Panc1 (cell line): ENCODE measurements at regions not wholly inside any gene's neighbourhood (a gene's known extent, or its start where the extent isn't known, plus 50 kb on each side); places are given as distances from the start of the nearest gene placed in this dataset.

Experiments used
- ATAC-seq: fragments of 200-7000 bp; cut with Tn5 transposase; 2 replicates; pipeline ENCODE4 v1.9.1; 2020; ENCODE audit warnings: mild to moderate bottlenecking, moderate library complexity
- BruUV-seq: library from RNA; stranded (reverse); fragments of 400-500 nt; replicated peaks from 2 replicates; lab custom pipeline; 2021; lab: Mats Ljungman, UMichigan
- CTCF ChIA-PET: fragments of 300-600 bp; sonication (Branson Sonifier 250); formaldehyde crosslinking; loops from one replicate; lab custom pipeline; 2022; ENCODE audit warnings: antibody characterized with exemption; lab: Charles Lee
- POLR2A ChIA-PET: fragments of 300-600 bp; sonication (Branson Sonifier 250); formaldehyde crosslinking; loops from one replicate; lab custom pipeline; 2022; ENCODE audit warnings: antibody characterized with exemption; lab: Charles Lee
- DNase-seq: peaks from one replicate; pipeline ENCODE4 v3.0.0-alpha.2; 2010; ENCODE audit warnings: low read depth, low spot score
- H3K27ac ChIP-seq: 2 replicates; pipeline ENCODE4 v1.5.1; 2011; ENCODE audit warnings: mild to moderate bottlenecking, low read length, inconsistent platforms
- H3K27me3 ChIP-seq: fragments of 200-500 bp; sonication (Bioruptor generic); 2 replicates; pipeline ENCODE4 v1.6.0; 2014; ENCODE audit warnings: low read length, inconsistent platforms; ENCODE audit not compliant: control insufficient read depth, insufficient read depth
- H3K36me3 ChIP-seq: fragments of 200-500 bp; sonication (Bioruptor generic); 2 replicates; pipeline ENCODE4 v1.5.1; 2014; ENCODE audit warnings: inconsistent platforms, mild to moderate bottlenecking, low read length, moderate library complexity; ENCODE audit not compliant: control insufficient read depth, insufficient read depth
- H3K4me1 ChIP-seq: 2 replicates; pipeline ENCODE4 v1.5.1; 2011; ENCODE audit warnings: inconsistent platforms, mild to moderate bottlenecking, low read length, moderate library complexity; ENCODE audit not compliant: control insufficient read depth, insufficient read depth
- H3K4me3 ChIP-seq, 2 experiments: 2 replicates each; pipeline ENCODE4 v1.5.1; 2011 to 2012; ENCODE audit warnings: low read depth in 2 of 2, low read length in 2 of 2, mild to moderate bottlenecking in 2 of 2, inconsistent platforms in 1 of 2, moderate library complexity in 1 of 2
- H3K9me3 ChIP-seq: fragments of 200-500 bp; sonication (Bioruptor generic); 2 replicates; pipeline ENCODE4 v1.5.1; 2014; ENCODE audit warnings: low read depth, mild to moderate bottlenecking, inconsistent platforms, low read length, moderate library complexity; ENCODE audit not compliant: control insufficient read depth, insufficient read depth
- POLR2AphosphoS5 ChIP-seq: IDR thresholded peaks from 2 replicates; pipeline ENCODE4 v1.6.1; 2012; ENCODE audit warnings: mild to moderate bottlenecking, low read depth, low read length, moderate library complexity
- SIN3A ChIP-seq: IDR thresholded peaks from 2 replicates; pipeline ENCODE4 v1.6.1; 2012; ENCODE audit warnings: low read depth, mild to moderate bottlenecking, low read length, moderate library complexity, borderline replicate concordance; ENCODE audit not compliant: insufficient read depth
- TCF7L2 ChIP-seq: IDR thresholded peaks from 2 replicates; pipeline ENCODE4 v1.6.1; 2011; ENCODE audit warnings: mild to moderate bottlenecking, low read depth, low read length, inconsistent platforms
- in situ Hi-C: cut with HindIII; loops from 2 replicates; pipeline ENCODE4 v1.10.0; 2016; ENCODE audit warnings: low sequenced_read_pairs, low pct_unique_long_range_greater_than_20kb
- intact Hi-C: fragments of 100-400 bp; cut with micrococcal nuclease; formaldehyde crosslinking; loops from one replicate; pipeline ENCODE4 v1.10.0; 2022; ENCODE audit not compliant: unreplicated experiment
- TF ChIP-seq, protein P1 (sequence below), 2 experiments: IDR thresholded peaks; 2 replicates each; pipeline ENCODE4 v1.6.1; 2011 to 2012; ENCODE audit warnings: low read depth in 2 of 2, control low read depth in 1 of 2, low read length in 1 of 2, mild to moderate bottlenecking in 1 of 2, moderate library complexity in 1 of 2; ENCODE audit not compliant: insufficient read depth in 1 of 2
- TF ChIP-seq, protein P2 (sequence below): fragments of 450-650 bp; IDR thresholded peaks from 2 replicates; pipeline ENCODE4 v1.5.1; 2017; ENCODE audit warnings: mild to moderate bottlenecking

- H3K4me3 ChIP-seq: no peak overlapping the region
- POLR2A ChIA-PET: no interaction called here
- no TSS peak for BruUV-seq
- no peaks in the 10 kb centered on the region for H3K9me3 ChIP-seq
- no peaks in the 10 kb centered on the region for H3K27me3 ChIP-seq
- no peak overlapping the region for H3K27ac ChIP-seq
- TF ChIP-seq SIN3A (no peak), POLR2AphosphoS5 (no peak), TCF7L2 (no peak)
- TF ChIP-seq, protein P1, sequence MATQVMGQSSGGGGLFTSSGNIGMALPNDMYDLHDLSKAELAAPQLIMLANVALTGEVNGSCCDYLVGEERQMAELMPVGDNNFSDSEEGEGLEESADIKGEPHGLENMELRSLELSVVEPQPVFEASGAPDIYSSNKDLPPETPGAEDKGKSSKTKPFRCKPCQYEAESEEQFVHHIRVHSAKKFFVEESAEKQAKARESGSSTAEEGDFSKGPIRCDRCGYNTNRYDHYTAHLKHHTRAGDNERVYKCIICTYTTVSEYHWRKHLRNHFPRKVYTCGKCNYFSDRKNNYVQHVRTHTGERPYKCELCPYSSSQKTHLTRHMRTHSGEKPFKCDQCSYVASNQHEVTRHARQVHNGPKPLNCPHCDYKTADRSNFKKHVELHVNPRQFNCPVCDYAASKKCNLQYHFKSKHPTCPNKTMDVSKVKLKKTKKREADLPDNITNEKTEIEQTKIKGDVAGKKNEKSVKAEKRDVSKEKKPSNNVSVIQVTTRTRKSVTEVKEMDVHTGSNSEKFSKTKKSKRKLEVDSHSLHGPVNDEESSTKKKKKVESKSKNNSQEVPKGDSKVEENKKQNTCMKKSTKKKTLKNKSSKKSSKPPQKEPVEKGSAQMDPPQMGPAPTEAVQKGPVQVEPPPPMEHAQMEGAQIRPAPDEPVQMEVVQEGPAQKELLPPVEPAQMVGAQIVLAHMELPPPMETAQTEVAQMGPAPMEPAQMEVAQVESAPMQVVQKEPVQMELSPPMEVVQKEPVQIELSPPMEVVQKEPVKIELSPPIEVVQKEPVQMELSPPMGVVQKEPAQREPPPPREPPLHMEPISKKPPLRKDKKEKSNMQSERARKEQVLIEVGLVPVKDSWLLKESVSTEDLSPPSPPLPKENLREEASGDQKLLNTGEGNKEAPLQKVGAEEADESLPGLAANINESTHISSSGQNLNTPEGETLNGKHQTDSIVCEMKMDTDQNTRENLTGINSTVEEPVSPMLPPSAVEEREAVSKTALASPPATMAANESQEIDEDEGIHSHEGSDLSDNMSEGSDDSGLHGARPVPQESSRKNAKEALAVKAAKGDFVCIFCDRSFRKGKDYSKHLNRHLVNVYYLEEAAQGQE (IDR thresholded peaks at IDR 0.05; ENCODE audit: insufficient read depth in 1 of 2, low read depth in 2 of 2, low read length in 1 of 2): no peak
- TF ChIP-seq, protein P2, sequence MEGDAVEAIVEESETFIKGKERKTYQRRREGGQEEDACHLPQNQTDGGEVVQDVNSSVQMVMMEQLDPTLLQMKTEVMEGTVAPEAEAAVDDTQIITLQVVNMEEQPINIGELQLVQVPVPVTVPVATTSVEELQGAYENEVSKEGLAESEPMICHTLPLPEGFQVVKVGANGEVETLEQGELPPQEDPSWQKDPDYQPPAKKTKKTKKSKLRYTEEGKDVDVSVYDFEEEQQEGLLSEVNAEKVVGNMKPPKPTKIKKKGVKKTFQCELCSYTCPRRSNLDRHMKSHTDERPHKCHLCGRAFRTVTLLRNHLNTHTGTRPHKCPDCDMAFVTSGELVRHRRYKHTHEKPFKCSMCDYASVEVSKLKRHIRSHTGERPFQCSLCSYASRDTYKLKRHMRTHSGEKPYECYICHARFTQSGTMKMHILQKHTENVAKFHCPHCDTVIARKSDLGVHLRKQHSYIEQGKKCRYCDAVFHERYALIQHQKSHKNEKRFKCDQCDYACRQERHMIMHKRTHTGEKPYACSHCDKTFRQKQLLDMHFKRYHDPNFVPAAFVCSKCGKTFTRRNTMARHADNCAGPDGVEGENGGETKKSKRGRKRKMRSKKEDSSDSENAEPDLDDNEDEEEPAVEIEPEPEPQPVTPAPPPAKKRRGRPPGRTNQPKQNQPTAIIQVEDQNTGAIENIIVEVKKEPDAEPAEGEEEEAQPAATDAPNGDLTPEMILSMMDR: no peak
- CTCF ChIA-PET: no interaction called here
- H3K36me3 ChIP-seq: no peaks in the 10 kb centered on the region
- ATAC-seq (no peak), DNase-seq (no peak)
- H3K4me1 ChIP-seq: no peaks in the 10 kb centered on the region
- intact Hi-C loops: no loop called here
- in situ Hi-C loops: no loop called here
Measured at GRCh38 chr2:78561876-78562275, 463.6 kb upstream of the REG3G start.

DNA sequence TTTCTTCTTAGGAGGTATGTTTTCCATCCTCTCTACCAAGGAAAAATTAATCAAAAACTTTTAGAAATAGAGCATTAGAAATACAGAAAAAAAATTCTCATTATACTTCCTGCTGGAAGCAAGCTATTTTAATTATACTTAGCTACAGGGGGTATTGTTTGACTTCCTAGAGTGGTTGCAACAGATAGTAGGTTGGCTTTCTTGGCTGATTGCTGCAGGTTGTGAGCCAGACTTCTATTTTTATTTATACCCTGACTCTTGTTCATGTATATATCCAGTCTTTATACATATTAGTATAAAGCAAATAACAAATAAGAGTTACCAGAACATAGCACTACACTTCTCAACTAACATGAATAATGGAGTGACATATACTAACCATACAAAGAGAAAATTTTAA is 460.8 kb upstream of the REG3G start:
- TF ChIP-seq SIN3A (no peak), POLR2AphosphoS5 (no peak), TCF7L2 (no peak)
- TF ChIP-seq, protein P2: no peak
- TF ChIP-seq, protein P1 (IDR thresholded peaks at IDR 0.05; ENCODE audit: insufficient read depth in 1 of 2, low read depth in 2 of 2, low read length in 1 of 2): no peak
- no TSS peak for BruUV-seq
- H3K36me3 ChIP-seq: no peaks in the 10 kb centered on the region
- H3K27me3 ChIP-seq: no peaks in the 10 kb centered on the region
- intact Hi-C loops: no loop called here
- in situ Hi-C loops: no loop called here
- ChIA-PET POLR2A (no interaction called here), CTCF (no interaction called here)
- no peaks in the 10 kb centered on the region for H3K9me3 ChIP-seq
- no peak for DNase-seq
- H3K27ac ChIP-seq: no peak overlapping the region
- no peak overlapping the region for H3K4me3 ChIP-seq
- no peaks in the 10 kb centered on the region for H3K4me1 ChIP-seq
- no peak for ATAC-seq
